ENCODE measurements at regions not wholly inside any gene's neighbourhood (a gene's known extent, or its start where the extent isn't known, plus 50 kb on each side); places are given as distances from the start of the nearest gene placed in this dataset.

DNA sequence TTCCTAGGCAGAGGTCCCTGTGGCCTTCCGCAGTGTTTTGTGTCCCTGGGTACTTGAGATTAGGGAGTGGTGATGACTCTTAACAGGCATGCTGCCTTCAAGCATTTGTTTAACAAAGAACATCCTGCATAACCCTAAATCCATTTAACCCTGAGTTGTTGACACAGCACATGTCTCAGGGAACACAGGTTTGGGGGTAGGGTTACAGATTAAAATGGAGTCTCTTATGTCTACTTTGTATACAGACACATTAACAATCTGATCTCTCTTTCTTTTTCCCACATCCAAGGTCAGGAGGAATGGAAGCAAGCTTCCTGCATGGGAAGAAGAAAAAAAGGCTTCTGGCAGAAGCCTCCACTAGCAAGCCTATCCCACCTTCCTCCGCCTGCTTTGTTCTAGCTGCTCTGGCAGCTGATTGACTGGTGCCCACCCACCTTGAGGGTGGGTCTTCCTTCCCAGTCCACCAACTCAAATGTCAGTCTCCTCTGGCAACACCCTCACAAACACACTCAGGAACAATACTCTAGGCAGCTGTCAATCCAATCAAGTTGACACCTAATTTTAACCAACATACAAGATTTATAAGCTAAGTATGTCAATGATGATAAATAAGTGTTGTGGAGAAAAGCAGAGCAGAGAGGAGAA, 176.5 kb upstream of the CCZ1B start:
- no peak overlapping the region for H3K18ac ChIP-seq (ENCODE audit: insufficient read length, low read depth, low read length)
- Mint-ChIP-seq H3K27me3 (ENCODE audit: low read depth) (peaks cover 2% of the 10 kb centered on the region; the same call in 1 of the 2 replicates), H3K27ac (peak overlapping the region; percentile 71 to 90 (median 81); a peak in 5 of 7 replicates), H3K4me1 (peaks cover 22 to 23% of the 10 kb centered on the region in 2 experiments), H3K4me3 (no peak overlapping the region), H3K9me3 (peaks cover 17 to 21% of the 10 kb centered on the region in 2 experiments), H3K36me3 (ENCODE audit: insufficient read depth in 1 of 3, low read depth in 3 of 3) (peaks cover 9 to 21% (median 13%) of the 10 kb centered on the region in 3 experiments)
- no peak overlapping the region for H3K23ac ChIP-seq (ENCODE audit: insufficient read length, low read depth, low read length)
- H4K8ac ChIP-seq (replicated peaks; ENCODE audit: insufficient read length, low read depth, low read length) = no peak overlapping the region
- H3K9me3 ChIP-seq (ENCODE audit: control insufficient read depth, low read depth, low read length) = no peaks in the 10 kb centered on the region
- no peak overlapping the region for H2BK5ac ChIP-seq (ENCODE audit: insufficient read length, low read length)
- no peak overlapping the region for H3K56ac ChIP-seq (ENCODE audit: insufficient read length, low read depth, low read length)
- no peak overlapping the region for H4K5ac ChIP-seq (ENCODE audit: insufficient read length, low read depth, low read length)
- no peak overlapping the region for H4K91ac ChIP-seq (ENCODE audit: insufficient read length, low read depth, low read length)
- no CpG with 5 or more reads among the region's 2 CpGs for whole genome bisulfite sequencing (ENCODE audit: extremely low coverage, insufficient read length, low lambda C conversion rate)
- H2AK5ac ChIP-seq (ENCODE audit: insufficient read length, low read length) = no peak overlapping the region
- H3K4ac ChIP-seq (ENCODE audit: low read depth, low read length) = no peak overlapping the region
- H3K14ac ChIP-seq (ENCODE audit: insufficient read depth, low read length) = no peak overlapping the region
- TF ChIP-seq, protein P1, sequence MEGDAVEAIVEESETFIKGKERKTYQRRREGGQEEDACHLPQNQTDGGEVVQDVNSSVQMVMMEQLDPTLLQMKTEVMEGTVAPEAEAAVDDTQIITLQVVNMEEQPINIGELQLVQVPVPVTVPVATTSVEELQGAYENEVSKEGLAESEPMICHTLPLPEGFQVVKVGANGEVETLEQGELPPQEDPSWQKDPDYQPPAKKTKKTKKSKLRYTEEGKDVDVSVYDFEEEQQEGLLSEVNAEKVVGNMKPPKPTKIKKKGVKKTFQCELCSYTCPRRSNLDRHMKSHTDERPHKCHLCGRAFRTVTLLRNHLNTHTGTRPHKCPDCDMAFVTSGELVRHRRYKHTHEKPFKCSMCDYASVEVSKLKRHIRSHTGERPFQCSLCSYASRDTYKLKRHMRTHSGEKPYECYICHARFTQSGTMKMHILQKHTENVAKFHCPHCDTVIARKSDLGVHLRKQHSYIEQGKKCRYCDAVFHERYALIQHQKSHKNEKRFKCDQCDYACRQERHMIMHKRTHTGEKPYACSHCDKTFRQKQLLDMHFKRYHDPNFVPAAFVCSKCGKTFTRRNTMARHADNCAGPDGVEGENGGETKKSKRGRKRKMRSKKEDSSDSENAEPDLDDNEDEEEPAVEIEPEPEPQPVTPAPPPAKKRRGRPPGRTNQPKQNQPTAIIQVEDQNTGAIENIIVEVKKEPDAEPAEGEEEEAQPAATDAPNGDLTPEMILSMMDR (conservative IDR thresholded peaks at IDR 0.05) = no peak
- H2AFZ ChIP-seq (ENCODE audit: low read length) = no peak overlapping the region
- no peaks in the 10 kb centered on the region for H4K20me1 ChIP-seq (ENCODE audit: control insufficient read depth, insufficient read depth, insufficient read length)
- H2BK20ac ChIP-seq (ENCODE audit: low read depth, low read length, poor library complexity, severe bottlenecking) = no peak overlapping the region
- H3T11ph ChIP-seq (ENCODE audit: low read length) = no peak overlapping the region
- H3K79me2 ChIP-seq (ENCODE audit: insufficient read depth, low read length) = no peaks in the 10 kb centered on the region
- no peaks in the 10 kb centered on the region for H3K23me2 ChIP-seq (ENCODE audit: insufficient read length, low read depth, low read length, poor library complexity, severe bottlenecking)
- H2BK120ac ChIP-seq (ENCODE audit: low read depth, low read length, poor library complexity, severe bottlenecking) = no peak overlapping the region
- no peaks in the 10 kb centered on the region; the same call in 1 of the 2 replicates for H3K27me3 ChIP-seq (ENCODE audit: insufficient read depth, low read length)
- H3K9ac ChIP-seq (ENCODE audit: extremely low read depth, insufficient read length, low read length) = no peak overlapping the region
- H3K4me1 ChIP-seq (ENCODE audit: insufficient read depth, low read length) = no peaks in the 10 kb centered on the region
- H3K27ac ChIP-seq (ENCODE audit: insufficient read length, low read depth, low read length) = no peak overlapping the region
- DNase-seq = peak; percentile 67
- no peak overlapping the region for H3K4me2 ChIP-seq (ENCODE audit: insufficient read depth, insufficient read length, low read length)
- H2BK15ac ChIP-seq (ENCODE audit: low read depth, low read length) = no peak overlapping the region
- H3K79me1 ChIP-seq (ENCODE audit: insufficient read depth, low read depth, low read length, poor library complexity, severe bottlenecking) = no peaks in the 10 kb centered on the region
- no peak overlapping the region for H2BK12ac ChIP-seq (ENCODE audit: insufficient read length, low read depth, low read length)
